ENCODE measurements at regions not wholly inside any gene's neighbourhood (a gene's known extent, or its start where the extent isn't known, plus 50 kb on each side); places are given as distances from the start of the nearest gene placed in this dataset.

GRCh38 chr10:118210276-118210675 lies 131.8 kb downstream of the FAM204A start:
- no peak overlapping the region for H3K4me3 ChIP-seq (ENCODE audit: low read depth, low read length)
- TF ChIP-seq CTCF (IDR thresholded peaks at IDR 0.05; ENCODE audit: low read depth, low read length), result no peak

GRCh38 chr10:118209215-118209614 lies 132.9 kb downstream of the FAM204A start:
- no peak for TF ChIP-seq CTCF (IDR thresholded peaks at IDR 0.05; ENCODE audit: low read depth, low read length)

GRCh38 chr10:118207470-118208007 lies 134.6 kb downstream of the FAM204A start:
- no peak for TF ChIP-seq CTCF (IDR thresholded peaks at IDR 0.05; ENCODE audit: low read depth, low read length)
- no peak overlapping the region for H3K4me3 ChIP-seq (ENCODE audit: low read depth, low read length)

More at GRCh38 chr10:118209215-118209614, 132.9 kb downstream of the FAM204A start:
- H3K4me3 ChIP-seq (ENCODE audit: low read depth, low read length), result no peak overlapping the region

GRCh38 chr10:118204292-118204943 lies 137.7 kb downstream of the FAM204A start:
- TF ChIP-seq CTCF (IDR thresholded peaks at IDR 0.05; ENCODE audit: low read depth, low read length), result no peak
- no peak overlapping the region for H3K4me3 ChIP-seq (ENCODE audit: low read depth, low read length)

- no peak for TF ChIP-seq CTCF (IDR thresholded peaks at IDR 0.05; ENCODE audit: low read depth, low read length)
- no peak overlapping the region for H3K4me3 ChIP-seq (ENCODE audit: low read depth, low read length)
Observed at GRCh38 chr10:118203461-118203860, 138.7 kb downstream of the FAM204A start.

- H3K4me3 ChIP-seq (ENCODE audit: low read depth, low read length), result no peak overlapping the region
- TF ChIP-seq CTCF (IDR thresholded peaks at IDR 0.05; ENCODE audit: low read depth, low read length), result no peak
Observed at GRCh38 chr10:118195729-118196128, 146.4 kb downstream of the FAM204A start.

- no peak for TF ChIP-seq CTCF (IDR thresholded peaks at IDR 0.05; ENCODE audit: low read depth, low read length)
- H3K4me3 ChIP-seq (ENCODE audit: low read depth, low read length), result no peak overlapping the region
Observed at GRCh38 chr10:118193642-118194041, 146.9 kb upstream of the RAB11FIP2 start.

All from WI38 (cell line).